Trophoblast cell (in vitro differentiated cells and primary cell): ENCODE measurements at regions not wholly inside any gene's neighbourhood (a gene's known extent, or its start where the extent isn't known, plus 50 kb on each side); places are given as distances from the start of the nearest gene placed in this dataset.

ENCODE experiments used
- DNase-seq, 2 donors: peaks; one replicate each; pipeline ENCODE4 v3.0.0-alpha.2; 2016
- H2AFZ ChIP-seq: 2 replicates; pipeline ENCODE4 v1.6.1; 2013; ENCODE audit warnings: low read length, moderate library complexity, mild to moderate bottlenecking; ENCODE audit not compliant: insufficient read depth, poor library complexity
- H2AK5ac ChIP-seq: 2 replicates; pipeline ENCODE4 v1.6.1; 2013; ENCODE audit warnings: mild to moderate bottlenecking, low read length
- H2BK120ac ChIP-seq: 2 replicates; pipeline ENCODE4 v1.6.1; 2013; ENCODE audit warnings: low read length, mild to moderate bottlenecking, moderate library complexity; ENCODE audit not compliant: insufficient read depth, poor library complexity
- H2BK12ac ChIP-seq: 2 replicates; pipeline ENCODE4 v1.6.1; 2013; ENCODE audit warnings: mild to moderate bottlenecking, low read length, moderate library complexity
- H2BK5ac ChIP-seq: 2 replicates; pipeline ENCODE4 v1.6.1; 2013; ENCODE audit warnings: low read length, low read depth, moderate library complexity, mild to moderate bottlenecking; ENCODE audit not compliant: poor library complexity
- H3K14ac ChIP-seq: 2 replicates; pipeline ENCODE4 v1.6.1; 2013; ENCODE audit warnings: mild to moderate bottlenecking, low read length
- H3K18ac ChIP-seq: 2 replicates; pipeline ENCODE4 v1.6.1; 2013; ENCODE audit warnings: mild to moderate bottlenecking, low read length
- H3K23ac ChIP-seq: 2 replicates; pipeline ENCODE4 v1.6.1; 2013; ENCODE audit warnings: low read length
- H3K27ac ChIP-seq: 2 replicates; pipeline ENCODE4 v1.5.1; 2013; ENCODE audit warnings: low read depth, mild to moderate bottlenecking, inconsistent platforms, low read length, moderate library complexity
- H3K27me3 ChIP-seq: 2 replicates; pipeline ENCODE4 v1.6.1; 2013; ENCODE audit warnings: inconsistent platforms, mild to moderate bottlenecking, low read length, moderate library complexity; ENCODE audit not compliant: insufficient read depth
- H3K36me3 ChIP-seq, 2 experiments: 1 replicate in 1 of 2; 2 replicates in 1 of 2; pipeline ENCODE4 v1.6.1; 2013; ENCODE audit warnings: low read length in 2 of 2, mild to moderate bottlenecking in 2 of 2, moderate library complexity in 1 of 2; ENCODE audit not compliant: insufficient read depth in 2 of 2, control insufficient read depth in 1 of 2
- H3K4ac ChIP-seq: 2 replicates; pipeline ENCODE4 v1.6.1; 2013; ENCODE audit warnings: low read depth, mild to moderate bottlenecking, low read length, moderate library complexity
- H3K4me1 ChIP-seq, 2 experiments: 1 replicate in 1 of 2; 2 replicates in 1 of 2; pipeline ENCODE4 v1.6.1; 2013; ENCODE audit warnings: low read length in 2 of 2, mild to moderate bottlenecking in 2 of 2, moderate library complexity in 1 of 2; ENCODE audit not compliant: insufficient read depth in 2 of 2, control insufficient read depth in 1 of 2
- H3K4me2 ChIP-seq: 2 replicates; pipeline ENCODE4 v1.6.1; 2013; ENCODE audit warnings: inconsistent platforms, mild to moderate bottlenecking, low read length, moderate library complexity
- H3K4me3 ChIP-seq: 2 replicates; pipeline ENCODE4 v1.5.1; 2013; ENCODE audit warnings: mild to moderate bottlenecking, low read depth, low read length, inconsistent platforms
- H3K79me1 ChIP-seq: one replicate; pipeline ENCODE4 v1.6.1; 2013; ENCODE audit warnings: low read length
- H3K79me2 ChIP-seq: 2 replicates; pipeline ENCODE4 v1.6.1; 2013; ENCODE audit warnings: low read length, mild to moderate bottlenecking; ENCODE audit not compliant: control insufficient read depth, insufficient read depth, poor library complexity
- H3K9ac ChIP-seq: 2 replicates; pipeline ENCODE4 v1.6.1; 2013; ENCODE audit warnings: mild to moderate bottlenecking, low read length
- H3K9me3 ChIP-seq: 2 replicates; pipeline ENCODE4 v1.6.1; 2013; ENCODE audit warnings: low read depth, mild to moderate bottlenecking, control low read depth, inconsistent platforms, low read length; ENCODE audit not compliant: insufficient read depth
- H4K12ac ChIP-seq: 2 replicates; pipeline ENCODE4 v1.6.1; 2013; ENCODE audit warnings: low read depth, mild to moderate bottlenecking, low read length, moderate library complexity
- H4K8ac ChIP-seq: 2 replicates; pipeline ENCODE4 v1.6.1; 2013; ENCODE audit warnings: low read depth, mild to moderate bottlenecking, low read length, moderate library complexity
- H4K91ac ChIP-seq: one replicate; pipeline ENCODE4 v1.6.1; 2013; ENCODE audit warnings: low read depth, mild to moderate bottlenecking, low read length, moderate library complexity
- WGBS: extraction: QIAGEN DNeasy Blood & Tissue Kit; methylation state at CpG from one replicate; pipeline ENCODE4 v1.1.7; 2013; ENCODE audit warnings: missing lambda C conversion rate; ENCODE audit not compliant: insufficient read length, insufficient coverage; ENCODE audit errors: extremely low coverage; 5-methylcytosine and 5-hydroxymethylcytosine counted together

DNA sequence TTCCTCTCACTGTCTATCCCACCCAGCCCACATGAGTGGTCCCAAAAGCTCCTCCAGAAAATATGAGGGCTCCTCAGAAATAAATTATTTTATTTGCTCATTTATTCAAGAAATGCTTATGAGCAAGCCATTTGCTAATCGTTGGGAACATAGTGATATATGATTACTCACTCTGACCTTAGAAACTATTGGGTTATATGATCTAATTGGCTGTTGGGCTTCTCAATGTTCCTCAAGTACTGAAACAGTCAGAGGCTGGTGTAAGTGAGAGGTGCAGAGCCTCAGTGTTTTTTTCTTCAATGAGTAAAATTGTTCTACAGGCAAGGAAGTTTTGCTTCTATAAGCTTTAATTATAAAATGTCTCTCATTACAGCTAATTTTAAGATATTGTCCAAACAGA is 893.8 kb upstream of the INTU start:
- Histone ChIP-seq H3K4me3 (no peak overlapping the region), H2AFZ (no peak overlapping the region), H3K4me1 (no peaks in the 10 kb centered on the region), H3K4me2 (no peak overlapping the region), H3K4ac (no peak overlapping the region), H2BK12ac (no peak overlapping the region), H3K79me1 (no peaks in the 10 kb centered on the region), H2AK5ac (no peak overlapping the region), H2BK5ac (no peak overlapping the region), H3K27me3 (no peaks in the 10 kb centered on the region), H4K12ac (no peak overlapping the region), H3K18ac (no peak overlapping the region), H3K27ac (no peak overlapping the region), H3K23ac (no peak overlapping the region), H4K8ac (no peak overlapping the region), H2BK120ac (no peak overlapping the region), H3K9ac (no peak overlapping the region), H3K36me3 (no peaks in the 10 kb centered on the region), H4K91ac (no peak overlapping the region), H3K79me2 (no peaks in the 10 kb centered on the region), H3K9me3 (no peaks in the 10 kb centered on the region), H3K14ac (no peak overlapping the region)
- WGBS = no CpG with 5 or more reads among the region's 1 CpG
- DNase-seq = no peak

DNA sequence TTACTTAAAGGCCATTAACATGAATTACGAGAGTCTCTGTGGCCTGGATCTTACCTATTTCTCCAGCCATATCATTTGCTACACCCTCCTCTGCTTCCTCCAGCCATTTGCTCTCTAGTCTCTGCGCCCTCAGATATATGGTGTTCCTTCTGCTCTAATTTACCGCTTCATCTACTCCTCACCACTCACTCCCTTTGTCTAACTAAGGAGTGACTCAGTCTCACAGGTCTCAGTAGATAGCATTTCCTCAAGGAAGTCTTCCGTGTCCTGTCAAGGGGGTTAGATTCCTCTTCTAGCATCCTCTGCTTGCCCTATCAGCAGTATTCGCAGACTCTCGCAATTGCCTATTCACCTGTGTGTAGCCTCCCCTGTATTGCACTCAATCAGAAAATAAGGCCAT is 892.1 kb upstream of the INTU start:
- H3K79me1 ChIP-seq = no peaks in the 10 kb centered on the region
- no peaks in the 10 kb centered on the region for H3K79me2 ChIP-seq
- H4K8ac ChIP-seq = no peak overlapping the region
- no peak overlapping the region for H3K4ac ChIP-seq
- WGBS = no CpG with 5 or more reads among the region's 6 CpGs
- no peak overlapping the region for H2BK12ac ChIP-seq
- no peak overlapping the region for H3K4me2 ChIP-seq
- H4K12ac ChIP-seq = no peak overlapping the region
- DNase-seq = no peak
- no peak overlapping the region for H2AK5ac ChIP-seq
- H3K36me3 ChIP-seq = no peaks in the 10 kb centered on the region
- no peak overlapping the region for H3K9ac ChIP-seq
- H3K14ac ChIP-seq = no peak overlapping the region
- no peak overlapping the region for H3K18ac ChIP-seq
- H2AFZ ChIP-seq = no peak overlapping the region
- H2BK5ac ChIP-seq = no peak overlapping the region
- H2BK120ac ChIP-seq = no peak overlapping the region
- H3K23ac ChIP-seq = no peak overlapping the region
- H3K9me3 ChIP-seq = no peaks in the 10 kb centered on the region
- H4K91ac ChIP-seq = no peak overlapping the region
- H3K4me3 ChIP-seq = no peak overlapping the region
- no peaks in the 10 kb centered on the region for H3K27me3 ChIP-seq
- no peaks in the 10 kb centered on the region for H3K4me1 ChIP-seq
- H3K27ac ChIP-seq = no peak overlapping the region

DNA sequence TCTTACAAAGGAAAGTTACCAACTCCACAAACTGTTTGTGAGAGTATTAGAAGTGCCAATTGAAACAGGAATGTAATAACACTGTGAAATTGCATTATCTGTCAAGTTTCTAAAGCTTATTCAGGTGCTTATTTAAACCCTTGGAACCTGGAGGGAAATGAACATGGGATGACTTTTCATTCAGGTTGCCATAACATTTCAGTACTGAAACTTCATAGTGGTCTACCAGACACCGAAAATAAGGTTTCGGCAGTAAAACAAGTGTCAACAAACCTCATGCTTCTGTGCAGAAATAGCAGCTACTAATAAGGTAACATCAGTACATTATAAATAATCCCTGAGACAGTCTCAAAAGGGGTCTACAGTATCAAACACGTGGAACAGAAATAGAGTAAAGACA is 890.7 kb upstream of the INTU start:
- no peak overlapping the region for H3K14ac ChIP-seq
- H2BK120ac ChIP-seq = no peak overlapping the region
- H3K9me3 ChIP-seq = no peaks in the 10 kb centered on the region
- H3K4me1 ChIP-seq = no peaks in the 10 kb centered on the region
- H3K4me3 ChIP-seq = no peak overlapping the region
- H2BK12ac ChIP-seq = no peak overlapping the region
- no peaks in the 10 kb centered on the region for H3K27me3 ChIP-seq
- no peaks in the 10 kb centered on the region for H3K36me3 ChIP-seq
- no peaks in the 10 kb centered on the region for H3K79me1 ChIP-seq
- no peak overlapping the region for H3K18ac ChIP-seq
- no peak overlapping the region for H2AFZ ChIP-seq
- H3K79me2 ChIP-seq = no peaks in the 10 kb centered on the region
- no peak overlapping the region for H4K8ac ChIP-seq
- H2BK5ac ChIP-seq = no peak overlapping the region
- no peak overlapping the region for H3K4ac ChIP-seq
- WGBS = no CpG with 5 or more reads among the region's 3 CpGs
- no peak overlapping the region for H3K27ac ChIP-seq
- H2AK5ac ChIP-seq = no peak overlapping the region
- no peak overlapping the region for H3K9ac ChIP-seq
- H3K4me2 ChIP-seq = no peak overlapping the region
- H4K91ac ChIP-seq = no peak overlapping the region
- no peak for DNase-seq
- H4K12ac ChIP-seq = no peak overlapping the region
- no peak overlapping the region for H3K23ac ChIP-seq

DNA sequence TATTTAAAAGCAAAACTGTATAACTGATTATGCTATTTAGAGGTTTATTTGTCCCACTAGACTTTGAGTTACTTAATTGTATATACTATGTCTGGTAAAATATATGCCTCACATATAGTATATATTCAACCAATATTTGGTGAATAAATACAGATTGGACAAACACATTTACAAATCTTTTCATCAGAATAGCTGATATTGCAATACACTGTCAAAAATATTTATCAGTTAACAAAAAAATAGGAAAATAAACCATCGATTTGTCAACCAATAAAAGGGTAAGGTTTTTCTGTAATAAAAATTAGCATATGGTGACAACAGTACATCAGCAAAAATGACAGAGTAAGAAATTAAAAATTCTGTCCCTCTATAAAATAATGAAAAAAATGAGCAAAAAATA is 889.9 kb upstream of the INTU start:
- no peak overlapping the region for H4K8ac ChIP-seq
- no peaks in the 10 kb centered on the region for H3K79me2 ChIP-seq
- H3K9me3 ChIP-seq = no peaks in the 10 kb centered on the region
- no peak overlapping the region for H3K4me3 ChIP-seq
- no peaks in the 10 kb centered on the region for H3K4me1 ChIP-seq
- H3K27me3 ChIP-seq = no peaks in the 10 kb centered on the region
- H3K14ac ChIP-seq = no peak overlapping the region
- H3K4me2 ChIP-seq = no peak overlapping the region
- no peak overlapping the region for H2BK120ac ChIP-seq
- H3K27ac ChIP-seq = no peak overlapping the region
- no peak overlapping the region for H2BK12ac ChIP-seq
- H4K12ac ChIP-seq = no peak overlapping the region
- no peak overlapping the region for H3K18ac ChIP-seq
- no peaks in the 10 kb centered on the region for H3K36me3 ChIP-seq
- no peak overlapping the region for H3K23ac ChIP-seq
- H3K4ac ChIP-seq = no peak overlapping the region
- no peak for DNase-seq
- no CpG with 5 or more reads among the region's 1 CpG for WGBS
- no peak overlapping the region for H2BK5ac ChIP-seq
- no peaks in the 10 kb centered on the region for H3K79me1 ChIP-seq
- no peak overlapping the region for H4K91ac ChIP-seq
- H3K9ac ChIP-seq = no peak overlapping the region
- no peak overlapping the region for H2AK5ac ChIP-seq
- no peak overlapping the region for H2AFZ ChIP-seq
